Upper lobe of left lung (tissue), 4 donors: ENCODE measurements at regions not wholly inside any gene's neighbourhood (a gene's known extent, or its start where the extent isn't known, plus 50 kb on each side); places are given as distances from the start of the nearest gene placed in this dataset.
"Not testable (repeated sequence)": the region's sequence is repeated elsewhere in the genome, so short reads cannot be mapped to it uniquely, and the experiment has no call there.

Source experiments
- EP300 ChIP-seq, 4 donors: sonication (generic); formaldehyde crosslinking; IDR thresholded peaks; one replicate each; pipeline ENCODE4 v1.5.1; 2017; ENCODE audit warnings: antibody characterized with exemption in 4 of 4, control low read depth in 2 of 4
- POLR2A ChIP-seq, 4 donors: fragments of 450-650 bp; IDR thresholded peaks; one replicate each; pipeline ENCODE4 v1.5.1; 2016 to 2017; ENCODE audit warnings: antibody characterized with exemption in 4 of 4, mild to moderate bottlenecking in 2 of 4
- POLR2AphosphoS5 ChIP-seq, 2 donors: sonication (generic); formaldehyde crosslinking; IDR thresholded peaks; one replicate each; pipeline ENCODE4 v1.5.1; 2017; ENCODE audit warnings: antibody characterized with exemption in 2 of 2
- TF ChIP-seq, protein P1 (sequence below), 6 experiments: fragments of 450-650 bp in 4 of 6; fragments of 200-600 bp in 2 of 6; sonication (generic) in 2 of 6; IDR thresholded peaks; one replicate each; pipeline ENCODE4 v1.5.1; 2016 to 2019; ENCODE audit warnings: antibody characterized with exemption in 6 of 6

GRCh38 chr5:50590444-50591189, 75.8 kb upstream of the PARP8 start:
- TF ChIP-seq POLR2A, EP300, POLR2AphosphoS5 (IDR thresholded peaks at IDR 0.05): not testable (repeated sequence)
- TF ChIP-seq, protein P1, sequence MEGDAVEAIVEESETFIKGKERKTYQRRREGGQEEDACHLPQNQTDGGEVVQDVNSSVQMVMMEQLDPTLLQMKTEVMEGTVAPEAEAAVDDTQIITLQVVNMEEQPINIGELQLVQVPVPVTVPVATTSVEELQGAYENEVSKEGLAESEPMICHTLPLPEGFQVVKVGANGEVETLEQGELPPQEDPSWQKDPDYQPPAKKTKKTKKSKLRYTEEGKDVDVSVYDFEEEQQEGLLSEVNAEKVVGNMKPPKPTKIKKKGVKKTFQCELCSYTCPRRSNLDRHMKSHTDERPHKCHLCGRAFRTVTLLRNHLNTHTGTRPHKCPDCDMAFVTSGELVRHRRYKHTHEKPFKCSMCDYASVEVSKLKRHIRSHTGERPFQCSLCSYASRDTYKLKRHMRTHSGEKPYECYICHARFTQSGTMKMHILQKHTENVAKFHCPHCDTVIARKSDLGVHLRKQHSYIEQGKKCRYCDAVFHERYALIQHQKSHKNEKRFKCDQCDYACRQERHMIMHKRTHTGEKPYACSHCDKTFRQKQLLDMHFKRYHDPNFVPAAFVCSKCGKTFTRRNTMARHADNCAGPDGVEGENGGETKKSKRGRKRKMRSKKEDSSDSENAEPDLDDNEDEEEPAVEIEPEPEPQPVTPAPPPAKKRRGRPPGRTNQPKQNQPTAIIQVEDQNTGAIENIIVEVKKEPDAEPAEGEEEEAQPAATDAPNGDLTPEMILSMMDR (IDR thresholded peaks at IDR 0.05): not testable (repeated sequence)
